Duodenal mucosa (tissue), 2 donors: ENCODE measurements at regions not wholly inside any gene's neighbourhood (a gene's known extent, or its start where the extent isn't known, plus 50 kb on each side); places are given as distances from the start of the nearest gene placed in this dataset.

Experiments
- H3K27ac ChIP-seq: one replicate; pipeline ENCODE4 v1.7.0; 2013; ENCODE audit warnings: low read depth, low read length
- H3K27me3 ChIP-seq, 2 donors: one replicate each; pipeline ENCODE4 v1.7.0; 2013; ENCODE audit warnings: low read length in 2 of 2, control low read depth in 1 of 2; ENCODE audit not compliant: insufficient read depth in 2 of 2, control insufficient read depth in 1 of 2
- H3K36me3 ChIP-seq, 2 donors: one replicate each; pipeline ENCODE4 v1.7.0; 2013; ENCODE audit warnings: low read length in 2 of 2, control low read depth in 1 of 2; ENCODE audit not compliant: insufficient read depth in 2 of 2, control insufficient read depth in 1 of 2
- H3K4me1 ChIP-seq, 2 donors: one replicate each; pipeline ENCODE4 v1.7.0; 2013; ENCODE audit warnings: low read length in 2 of 2, control low read depth in 1 of 2; ENCODE audit not compliant: insufficient read depth in 2 of 2, control insufficient read depth in 1 of 2
- H3K4me3 ChIP-seq, 2 donors: one replicate each; pipeline ENCODE4 v1.7.0; 2013; ENCODE audit warnings: low read length in 2 of 2, low read depth in 1 of 2
- H3K9ac ChIP-seq, 2 donors: one replicate each; pipeline ENCODE4 v1.7.0; 2013; ENCODE audit warnings: low read length in 2 of 2, low read depth in 1 of 2
- H3K9me3 ChIP-seq, 2 donors: one replicate each; pipeline ENCODE4 v1.7.0; 2013; ENCODE audit warnings: low read length in 2 of 2, control low read depth in 1 of 2; ENCODE audit not compliant: control insufficient read depth in 1 of 2

DNA sequence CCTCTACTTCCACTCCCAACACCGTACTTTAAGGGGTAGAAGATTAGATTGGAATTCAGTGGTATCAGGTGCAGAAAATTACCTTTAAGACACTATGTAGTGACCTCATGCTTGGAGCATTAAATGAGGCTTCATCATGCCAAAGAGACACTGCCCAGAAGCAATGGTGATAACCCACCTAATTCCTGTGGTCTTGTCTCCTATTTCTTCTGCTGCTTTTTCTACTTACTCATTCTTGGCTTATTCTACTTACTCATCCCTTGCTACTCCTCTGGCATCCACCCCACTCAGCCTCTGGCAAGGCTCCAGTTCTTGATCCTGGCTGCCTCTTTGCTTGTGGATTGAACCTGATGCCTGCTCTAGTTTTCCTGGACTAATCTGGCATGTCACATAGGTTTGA, 62.3 kb upstream of the ADAMTS3 start:
- Histone ChIP-seq H3K9ac (no peak overlapping the region), H3K4me1 (no peaks in the 10 kb centered on the region), H3K27ac (no peak overlapping the region), H3K9me3 (no peaks in the 10 kb centered on the region), H3K4me3 (no peak overlapping the region), H3K27me3 (no peaks in the 10 kb centered on the region), H3K36me3 (no peaks in the 10 kb centered on the region)

DNA sequence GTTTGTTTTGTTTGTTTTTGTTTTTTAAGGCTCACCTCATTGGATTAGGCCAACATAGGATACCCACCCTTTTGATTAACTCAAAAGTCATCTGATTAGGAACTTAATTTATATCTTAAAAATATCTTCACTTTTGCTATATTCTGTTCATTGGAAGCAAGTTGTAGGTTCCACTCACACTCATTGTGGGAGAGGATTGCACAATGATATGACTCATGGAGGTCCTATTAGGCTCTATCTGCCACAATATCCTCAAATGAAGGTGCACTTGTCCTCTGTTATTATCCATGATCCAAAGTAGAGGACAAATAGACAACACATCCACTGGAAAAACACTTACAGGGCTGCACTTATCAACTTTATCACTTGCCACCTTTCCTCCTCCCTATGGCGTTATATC, 60.5 kb upstream of the ADAMTS3 start:
- Histone ChIP-seq H3K27me3 (no peaks in the 10 kb centered on the region), H3K4me3 (no peak overlapping the region), H3K9ac (no peak overlapping the region), H3K4me1 (no peaks in the 10 kb centered on the region), H3K36me3 (no peaks in the 10 kb centered on the region), H3K27ac (no peak overlapping the region), H3K9me3 (no peaks in the 10 kb centered on the region)

DNA sequence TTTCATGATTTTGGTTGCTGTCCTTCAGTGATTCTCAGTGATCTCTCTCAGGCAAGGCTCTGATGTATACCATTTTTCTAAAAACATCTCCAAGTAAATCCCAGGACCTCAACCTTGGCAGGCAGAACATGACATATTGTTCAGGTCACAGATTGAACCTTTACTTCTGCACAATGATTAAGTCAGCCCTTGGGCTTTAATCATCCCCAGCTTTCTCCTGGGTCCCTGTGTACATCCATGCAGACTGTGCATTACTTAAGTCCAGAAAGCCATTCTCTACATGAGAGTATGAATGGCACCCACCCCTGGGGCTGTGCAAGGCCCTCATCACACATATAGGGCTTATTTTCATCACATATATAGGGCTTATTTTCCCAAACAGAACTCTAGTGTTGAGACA, 58.7 kb upstream of the ADAMTS3 start:
- no peaks in the 10 kb centered on the region for H3K4me1 ChIP-seq
- no peak overlapping the region for H3K27ac ChIP-seq
- no peak overlapping the region for H3K9ac ChIP-seq
- H3K27me3 ChIP-seq: no peaks in the 10 kb centered on the region
- H3K36me3 ChIP-seq: no peaks in the 10 kb centered on the region
- H3K4me3 ChIP-seq: no peak overlapping the region
- no peaks in the 10 kb centered on the region for H3K9me3 ChIP-seq
